Endodermal cell (in vitro differentiated cells): ENCODE measurements at regions not wholly inside any gene's neighbourhood (a gene's known extent, or its start where the extent isn't known, plus 50 kb on each side); places are given as distances from the start of the nearest gene placed in this dataset.

ENCODE experiments used
- DNase-seq: peaks from one replicate; pipeline ENCODE4 v3.0.0-alpha.2; 2017
- H3K27ac ChIP-seq: 2 replicates; pipeline ENCODE4 v1.5.1; 2013; ENCODE audit warnings: mild to moderate bottlenecking, low read depth, low read length, moderate library complexity
- H3K27me3 ChIP-seq: 2 replicates; pipeline ENCODE4 v1.6.1; 2013; ENCODE audit warnings: mild to moderate bottlenecking, low read length, moderate library complexity; ENCODE audit not compliant: insufficient read depth, control insufficient read depth, poor library complexity, severe bottlenecking
- H3K36me3 ChIP-seq: 2 replicates; pipeline ENCODE4 v1.7.0; 2013; ENCODE audit warnings: mild to moderate bottlenecking, low read length, moderate library complexity; ENCODE audit not compliant: control insufficient read depth, insufficient read depth
- H3K4me1 ChIP-seq: one replicate; pipeline ENCODE4 v1.7.0; 2013; ENCODE audit warnings: low read length; ENCODE audit not compliant: control insufficient read depth, insufficient read depth
- H3K4me3 ChIP-seq: 2 replicates; pipeline ENCODE4 v1.5.1; 2013; ENCODE audit warnings: mild to moderate bottlenecking, low read length, moderate library complexity
- H3K9ac ChIP-seq: 2 replicates; pipeline ENCODE4 v1.6.1; 2013; ENCODE audit warnings: mild to moderate bottlenecking, low read length, moderate library complexity; ENCODE audit not compliant: poor library complexity, severe bottlenecking; ENCODE audit errors: extremely low read depth
- H3K9me3 ChIP-seq: 2 replicates; pipeline ENCODE4 v1.6.1; 2013; ENCODE audit warnings: mild to moderate bottlenecking, low read length, moderate library complexity; ENCODE audit not compliant: control insufficient read depth
- H3K27ac Mint-ChIP-seq: 2 replicates; pipeline ENCODE4 v1.8.0; 2020; ENCODE audit warnings: mixed read lengths
- H3K27me3 Mint-ChIP-seq: 2 replicates; pipeline ENCODE4 v1.8.0; 2021; ENCODE audit warnings: mild to moderate bottlenecking, mixed read lengths; ENCODE audit not compliant: insufficient read depth
- H3K36me3 Mint-ChIP-seq: 2 replicates; pipeline ENCODE4 v1.8.0; 2020; ENCODE audit warnings: low read depth, mixed read lengths
- H3K4me1 Mint-ChIP-seq: 2 replicates; pipeline ENCODE4 v1.8.0; 2020; ENCODE audit warnings: mixed read lengths
- H3K4me3 Mint-ChIP-seq: 2 replicates; pipeline ENCODE4 v1.8.0; 2020; ENCODE audit warnings: mild to moderate bottlenecking, moderate library complexity, mixed read lengths
- H3K9me3 Mint-ChIP-seq: 2 replicates; pipeline ENCODE4 v1.8.0; 2020; ENCODE audit warnings: mild to moderate bottlenecking, mixed read lengths
- WGBS, 2 experiments: methylation state at CpG; one replicate each; pipeline versions ENCODE4 v1.1.5 to v1.1.7; 2013; ENCODE audit warnings: missing lambda C conversion rate in 2 of 2, mixed read lengths in 1 of 2; ENCODE audit not compliant: insufficient coverage in 1 of 2, insufficient read length in 1 of 2; 5-methylcytosine and 5-hydroxymethylcytosine counted together
- TF ChIP-seq, protein P1 (sequence below): fragments of 200-600 bp; sonication (generic); conservative IDR thresholded peaks from 2 replicates; pipeline ENCODE4 v1.5.0; 2021; ENCODE audit warnings: antibody characterized with exemption, mild to moderate bottlenecking

DNA sequence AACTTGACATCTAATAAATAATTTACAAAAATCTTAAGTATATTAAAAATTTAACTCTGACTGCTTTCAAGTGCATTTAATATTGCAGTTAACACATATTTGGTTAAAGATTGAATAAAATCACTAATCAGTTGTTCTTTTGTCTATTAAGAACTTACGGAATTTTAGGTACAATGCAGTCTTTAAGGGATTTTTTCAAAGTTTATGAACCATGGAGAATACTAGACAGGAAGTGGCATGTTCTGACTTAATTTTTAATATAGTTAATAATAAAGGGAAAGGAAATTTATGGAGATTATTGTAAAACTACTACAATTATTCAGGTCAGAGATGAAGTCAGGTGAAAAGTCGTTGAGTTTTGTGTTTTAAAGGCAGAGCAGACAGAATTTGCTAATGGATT lies 240.9 kb downstream of the CALCRL start:
- no peaks in the 10 kb centered on the region for H3K4me1 Mint-ChIP-seq
- H3K4me1 ChIP-seq, result no peaks in the 10 kb centered on the region
- TF ChIP-seq, protein P1, sequence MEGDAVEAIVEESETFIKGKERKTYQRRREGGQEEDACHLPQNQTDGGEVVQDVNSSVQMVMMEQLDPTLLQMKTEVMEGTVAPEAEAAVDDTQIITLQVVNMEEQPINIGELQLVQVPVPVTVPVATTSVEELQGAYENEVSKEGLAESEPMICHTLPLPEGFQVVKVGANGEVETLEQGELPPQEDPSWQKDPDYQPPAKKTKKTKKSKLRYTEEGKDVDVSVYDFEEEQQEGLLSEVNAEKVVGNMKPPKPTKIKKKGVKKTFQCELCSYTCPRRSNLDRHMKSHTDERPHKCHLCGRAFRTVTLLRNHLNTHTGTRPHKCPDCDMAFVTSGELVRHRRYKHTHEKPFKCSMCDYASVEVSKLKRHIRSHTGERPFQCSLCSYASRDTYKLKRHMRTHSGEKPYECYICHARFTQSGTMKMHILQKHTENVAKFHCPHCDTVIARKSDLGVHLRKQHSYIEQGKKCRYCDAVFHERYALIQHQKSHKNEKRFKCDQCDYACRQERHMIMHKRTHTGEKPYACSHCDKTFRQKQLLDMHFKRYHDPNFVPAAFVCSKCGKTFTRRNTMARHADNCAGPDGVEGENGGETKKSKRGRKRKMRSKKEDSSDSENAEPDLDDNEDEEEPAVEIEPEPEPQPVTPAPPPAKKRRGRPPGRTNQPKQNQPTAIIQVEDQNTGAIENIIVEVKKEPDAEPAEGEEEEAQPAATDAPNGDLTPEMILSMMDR, result no peak
- no peak overlapping the region for H3K27ac ChIP-seq
- H3K27me3 Mint-ChIP-seq, result no peaks in the 10 kb centered on the region
- H3K36me3 Mint-ChIP-seq, result no peaks in the 10 kb centered on the region
- H3K9ac ChIP-seq, result no peak overlapping the region
- H3K9me3 ChIP-seq, result no peaks in the 10 kb centered on the region
- 89 to 91% methylated on average over 1 to 2 of the region's 2 CpGs for WGBS, 2 experiments
- H3K27me3 ChIP-seq, result no peaks in the 10 kb centered on the region
- H3K36me3 ChIP-seq, result no peaks in the 10 kb centered on the region
- no peak overlapping the region for H3K27ac Mint-ChIP-seq
- H3K4me3 Mint-ChIP-seq, result no peak overlapping the region
- no peaks in the 10 kb centered on the region for H3K9me3 Mint-ChIP-seq
- no peak overlapping the region for H3K4me3 ChIP-seq
- no peak for DNase-seq

DNA sequence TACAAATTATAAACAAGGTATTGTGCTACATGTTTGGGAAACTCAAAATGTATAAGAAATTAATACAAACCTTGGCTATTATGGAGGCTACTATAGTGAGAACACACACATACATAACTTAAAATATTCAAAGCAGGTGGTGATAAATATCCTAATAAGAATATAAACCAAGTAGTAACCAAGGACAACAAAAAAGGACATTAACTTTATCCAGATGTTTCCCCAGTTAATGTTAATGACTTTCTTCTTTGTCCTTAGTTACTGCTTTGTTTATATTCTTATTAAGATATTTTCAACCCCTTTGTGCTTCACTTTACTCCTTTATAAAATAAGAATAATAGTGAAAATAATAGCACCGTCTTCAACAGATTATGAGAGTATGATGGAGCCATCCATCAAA lies 241.6 kb downstream of the CALCRL start:
- Histone ChIP-seq H3K36me3 (no peaks in the 10 kb centered on the region), H3K4me1 (no peaks in the 10 kb centered on the region), H3K9ac (no peak overlapping the region), H3K27ac (no peak overlapping the region), H3K4me3 (no peak overlapping the region), H3K9me3 (no peaks in the 10 kb centered on the region), H3K27me3 (no peaks in the 10 kb centered on the region)
- Mint-ChIP-seq H3K9me3 (no peaks in the 10 kb centered on the region), H3K4me3 (no peak overlapping the region), H3K36me3 (no peaks in the 10 kb centered on the region), H3K4me1 (no peaks in the 10 kb centered on the region), H3K27me3 (no peaks in the 10 kb centered on the region), H3K27ac (no peak overlapping the region)
- TF ChIP-seq, protein P1, result no peak
- no CpG with 5 or more reads among the region's 1 CpG for WGBS, 2 experiments
- DNase-seq, result no peak

DNA sequence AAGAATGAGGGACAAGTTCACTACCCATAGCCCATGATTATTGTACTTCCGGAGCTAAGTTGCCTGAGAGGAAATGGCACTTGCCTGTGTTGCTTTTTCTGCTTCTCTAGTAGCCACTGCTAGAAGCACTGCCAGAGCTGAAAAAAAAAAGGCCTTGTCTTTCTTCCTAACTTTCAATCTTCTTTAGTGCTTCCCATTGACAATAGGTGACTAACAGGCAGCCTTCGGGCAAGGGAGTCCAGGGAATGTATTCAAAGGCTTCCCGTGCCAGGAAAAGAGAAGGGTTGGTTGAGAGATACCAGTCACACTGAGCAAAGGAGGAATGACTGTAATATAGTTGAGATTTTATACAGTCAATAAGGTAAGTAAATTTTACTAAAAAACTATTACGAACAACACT lies 242.0 kb downstream of the CALCRL start:
- Histone ChIP-seq H3K4me1 (no peaks in the 10 kb centered on the region), H3K27me3 (no peaks in the 10 kb centered on the region), H3K4me3 (no peak overlapping the region), H3K9ac (no peak overlapping the region), H3K36me3 (no peaks in the 10 kb centered on the region), H3K9me3 (no peaks in the 10 kb centered on the region), H3K27ac (no peak overlapping the region)
- WGBS, 2 experiments, result 90 to 92% methylated on average over 3 of the region's 4 CpGs
- TF ChIP-seq, protein P1, result no peak
- Mint-ChIP-seq H3K27ac (no peak overlapping the region), H3K4me1 (no peaks in the 10 kb centered on the region), H3K9me3 (no peaks in the 10 kb centered on the region), H3K36me3 (no peaks in the 10 kb centered on the region), H3K27me3 (no peaks in the 10 kb centered on the region), H3K4me3 (no peak overlapping the region)
- DNase-seq, result no peak
